HG03571 (cell line): ENCODE measurements at regions not wholly inside any gene's neighbourhood (a gene's known extent, or its start where the extent isn't known, plus 50 kb on each side); places are given as distances from the start of the nearest gene placed in this dataset.

Source experiments
- ATAC-seq: cut with Tn5 transposase; IDR thresholded peaks from one replicate; pipeline ENCODE4 v1.9.1; 2021; ENCODE audit not compliant: unreplicated experiment

DNA sequence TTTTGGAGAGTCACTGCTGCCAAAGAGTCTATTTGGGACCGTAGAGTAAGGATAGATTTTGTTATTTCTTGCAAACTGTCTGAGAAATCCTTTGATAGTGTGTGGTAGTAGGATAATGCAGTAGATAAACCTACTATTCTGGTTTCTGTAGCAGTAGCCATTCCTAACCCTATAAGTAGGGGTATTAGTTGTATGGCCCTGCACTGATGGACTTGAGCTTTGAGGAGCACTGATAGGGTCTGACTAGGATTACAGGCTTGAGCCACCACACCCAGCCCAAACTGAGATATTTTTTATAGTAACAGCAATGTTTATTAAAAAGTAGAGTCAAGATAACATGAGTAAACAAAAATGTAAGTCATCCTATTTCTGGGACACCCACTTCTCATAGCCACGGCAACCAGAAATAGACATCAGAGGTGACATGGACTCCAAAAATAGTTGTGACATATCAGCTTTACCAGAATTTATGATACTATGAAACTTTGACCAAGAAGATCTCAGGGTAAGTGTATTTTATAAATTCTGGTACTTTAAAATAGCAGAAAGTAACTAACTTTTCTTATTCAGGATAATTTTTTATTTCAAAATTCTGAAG is 479.1 kb downstream of the SUCLA2 start:
- ATAC-seq: no peak

- ATAC-seq: no peak
These were observed 481.4 kb downstream of the SUCLA2 start for GRCh38 chr13:47519626-47520025.

GRCh38 chr13:47518530-47518929 is 482.5 kb downstream of the SUCLA2 start:
- no peak for ATAC-seq

- no peak for ATAC-seq
These were observed 489.4 kb downstream of the SUCLA2 start for GRCh38 chr13:47511647-47512046.

- ATAC-seq: no peak
These were observed 492.4 kb downstream of the SUCLA2 start for GRCh38 chr13:47508527-47509228.

DNA sequence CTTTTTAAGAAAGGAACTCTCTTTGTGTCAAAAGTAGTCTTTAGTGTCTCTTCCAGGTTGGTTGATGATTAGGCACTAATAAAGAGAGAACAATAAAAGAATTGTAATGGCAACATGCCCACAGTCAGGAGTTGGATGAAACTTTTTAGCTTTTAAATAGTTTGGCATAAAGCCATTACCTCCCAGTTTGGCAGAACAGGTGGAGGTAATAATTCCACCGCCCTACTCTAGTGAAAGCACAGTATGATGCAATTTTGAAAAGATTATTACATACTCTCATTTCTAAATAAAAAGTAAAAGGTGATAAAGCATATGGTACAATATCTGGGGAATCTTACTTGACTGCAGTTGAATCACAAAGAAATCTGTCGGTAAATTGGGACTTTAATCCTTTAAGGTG is 497.6 kb downstream of the SUCLA2 start:
- ATAC-seq: no peak

DNA sequence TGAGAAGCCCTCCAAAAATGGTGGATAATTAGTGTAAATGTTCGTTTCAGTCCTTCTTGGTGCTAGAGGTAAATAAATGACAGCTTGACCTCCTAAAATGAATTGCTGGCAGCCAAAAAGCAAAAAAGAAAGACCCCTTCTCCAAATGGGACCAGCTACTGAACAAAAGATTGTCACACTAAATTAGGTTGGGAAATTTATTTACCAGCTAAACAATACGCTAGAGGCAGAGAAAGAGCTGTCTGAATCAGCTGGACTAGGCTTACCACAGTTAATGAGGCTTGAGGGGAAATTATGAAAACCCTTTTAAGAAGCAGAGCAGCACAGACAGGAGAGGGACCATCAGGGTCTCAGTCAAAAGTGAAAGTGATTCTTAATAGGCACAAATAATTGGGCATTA is 498.9 kb downstream of the SUCLA2 start:
- ATAC-seq: no peak

DNA sequence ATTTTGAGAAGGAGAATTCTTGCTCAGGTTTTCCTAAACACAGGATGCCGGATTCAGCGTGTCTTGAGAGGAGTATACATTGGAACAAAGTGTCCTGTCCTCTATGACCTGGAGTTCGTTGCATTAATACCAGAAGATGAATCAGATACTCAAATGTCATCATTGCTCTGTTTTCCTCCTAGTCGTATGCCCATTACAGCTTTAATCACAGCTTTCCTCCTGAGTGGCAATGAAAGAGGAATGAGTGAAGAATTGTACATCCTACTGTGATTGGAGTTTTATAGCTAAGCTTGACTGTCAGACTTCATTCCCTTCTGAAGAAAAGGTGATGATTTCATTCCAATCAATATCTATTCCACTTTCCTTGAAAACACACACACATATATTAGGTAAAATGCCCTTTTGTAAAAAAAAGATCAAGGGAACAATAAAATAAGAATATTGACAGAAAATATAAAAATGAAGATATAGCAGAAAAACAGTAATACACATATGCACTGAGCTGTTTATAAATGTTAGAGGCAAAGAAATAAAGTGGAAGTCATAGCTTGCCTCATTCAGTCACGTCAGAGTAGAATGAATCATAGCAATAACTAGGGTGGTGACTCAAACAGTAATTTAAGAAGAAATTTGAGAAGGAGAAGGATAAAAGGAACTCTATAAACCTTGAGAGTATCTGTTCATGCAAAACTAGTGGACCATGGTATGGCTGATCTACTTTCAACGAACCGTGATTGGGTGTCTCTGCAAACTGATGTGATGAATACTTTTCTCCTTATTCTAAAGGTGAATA is 501.5 kb downstream of the SUCLA2 start:
- ATAC-seq: no peak

- no peak for ATAC-seq
These were observed 516.5 kb downstream of the SUCLA2 start for GRCh38 chr13:47484548-47484947.

DNA sequence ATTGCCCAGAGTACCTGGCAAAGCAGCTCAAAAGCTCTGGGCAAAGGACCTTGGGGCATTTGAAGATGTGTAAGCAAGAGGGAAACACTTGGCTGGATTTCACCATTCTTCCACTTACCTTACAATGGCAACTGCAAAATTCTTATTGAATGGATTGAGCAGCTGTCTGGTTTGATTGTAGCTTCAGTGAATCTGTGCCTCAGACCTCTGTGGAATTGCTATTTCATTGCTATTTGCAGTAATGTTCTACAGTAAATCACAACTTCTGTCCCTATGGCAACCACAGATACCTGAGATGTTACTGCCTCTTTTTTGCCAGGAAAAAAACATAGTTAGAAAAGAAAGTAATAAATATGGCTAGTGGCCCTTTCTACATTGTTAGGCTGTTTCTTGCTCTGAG is 519.5 kb downstream of the SUCLA2 start:
- no peak for ATAC-seq

GRCh38 chr13:47480951-47481350 is 520.1 kb downstream of the SUCLA2 start:
- ATAC-seq: no peak

GRCh38 chr13:47480121-47480520 is 521.0 kb downstream of the SUCLA2 start:
- no peak for ATAC-seq

DNA sequence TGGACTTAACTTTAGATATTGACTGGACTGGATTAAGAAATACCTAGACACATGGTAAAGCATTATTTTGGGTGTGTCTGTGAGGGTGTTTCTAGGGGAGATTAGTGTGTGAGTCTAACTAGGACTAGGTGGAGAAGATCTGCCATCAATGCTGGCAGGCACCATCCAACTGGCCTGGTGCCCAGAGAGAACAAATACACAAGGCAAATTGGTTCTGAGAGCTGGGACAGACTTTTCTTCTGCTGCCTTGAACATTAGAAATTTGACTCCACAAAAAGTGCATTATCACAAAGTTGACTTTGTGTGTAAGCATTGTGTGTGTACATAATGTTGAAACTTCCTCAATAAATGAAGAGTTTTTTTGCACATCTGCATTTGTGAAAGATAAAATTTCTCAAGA is 522.1 kb downstream of the SUCLA2 start:
- ATAC-seq: no peak

GRCh38 chr13:47475441-47475948 is 525.6 kb downstream of the SUCLA2 start:
- ATAC-seq: no peak

DNA sequence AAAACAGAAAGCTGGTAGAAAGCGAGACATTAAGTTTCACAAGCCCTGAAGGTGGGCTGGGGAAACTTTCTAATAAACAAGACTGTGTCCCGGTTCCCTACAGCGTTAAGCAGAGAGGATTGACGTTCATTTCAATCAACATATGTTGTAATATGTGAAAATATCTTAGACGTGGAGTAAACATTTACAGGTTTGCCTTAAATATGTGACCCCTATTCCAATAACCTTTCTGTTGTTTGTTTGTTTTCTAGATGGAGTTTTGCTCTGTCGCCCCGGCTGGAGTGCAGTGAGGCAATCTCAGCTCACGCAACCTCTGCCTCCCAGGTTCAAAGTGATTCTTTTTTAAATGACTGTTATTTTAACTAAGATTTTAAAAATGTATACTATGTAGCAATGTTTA is 526.2 kb downstream of the SUCLA2 start:
- ATAC-seq: no peak

- ATAC-seq: no peak
These were observed 526.7 kb downstream of the SUCLA2 start for GRCh38 chr13:47474326-47474725.

- no peak for ATAC-seq
These were observed 528.6 kb downstream of the SUCLA2 start for GRCh38 chr13:47472516-47472915.

- ATAC-seq: no peak
These were observed 537.3 kb downstream of the SUCLA2 start for GRCh38 chr13:47463726-47464125.

GRCh38 chr13:47463002-47463401 is 538.1 kb downstream of the SUCLA2 start:
- ATAC-seq: no peak

GRCh38 chr13:47461816-47462215 is 539.3 kb downstream of the SUCLA2 start:
- ATAC-seq: no peak

GRCh38 chr13:47459512-47459911 is 541.6 kb downstream of the SUCLA2 start:
- no peak for ATAC-seq

DNA sequence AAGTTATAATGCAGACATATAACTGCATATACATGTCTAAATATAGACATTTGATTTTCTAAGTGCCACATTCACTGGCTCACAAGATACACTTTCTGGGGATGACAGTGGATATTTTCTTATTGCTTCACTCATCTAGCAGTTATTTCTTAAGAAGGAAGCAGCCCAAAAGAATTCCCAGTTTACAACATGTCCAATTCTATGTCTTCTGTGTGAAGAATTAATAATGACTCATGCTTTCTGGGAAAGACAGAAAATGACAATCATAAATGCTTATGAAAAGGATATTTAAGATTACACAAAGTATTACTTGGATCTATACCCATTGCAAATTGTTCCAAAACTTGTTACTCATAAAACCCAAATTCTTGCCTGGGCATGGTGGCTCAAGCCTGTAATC is 543.4 kb downstream of the SUCLA2 start:
- ATAC-seq: no peak
